IPS DF 19.7 (cell line): ENCODE measurements at regions not wholly inside any gene's neighbourhood (a gene's known extent, or its start where the extent isn't known, plus 50 kb on each side); places are given as distances from the start of the nearest gene placed in this dataset.

Source experiments
- DNase-seq: peaks from one replicate; pipeline ENCODE4 v3.0.0-alpha.2; 2013; ENCODE audit warnings: low read depth, low spot score

DNA sequence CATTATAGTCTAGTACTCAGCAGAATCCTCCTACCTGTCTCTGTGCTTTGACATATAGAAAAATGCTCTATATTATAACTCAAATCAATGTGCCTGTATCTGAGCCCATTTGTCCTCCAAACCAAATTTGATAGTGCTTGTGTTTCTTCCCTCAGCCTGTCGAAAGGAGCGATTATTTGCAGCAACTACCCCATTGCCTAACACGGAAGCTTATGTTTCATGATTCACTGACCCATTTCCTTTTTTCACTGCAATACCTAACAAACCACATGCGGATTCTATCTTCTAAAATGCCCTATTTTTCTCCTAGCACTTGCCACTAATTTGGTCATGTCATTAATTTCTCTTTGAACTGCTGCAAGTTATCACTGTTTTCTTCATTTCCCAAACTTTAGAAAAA is 1220.6 kb upstream of the CADM2 start:
- no peak for DNase-seq

DNA sequence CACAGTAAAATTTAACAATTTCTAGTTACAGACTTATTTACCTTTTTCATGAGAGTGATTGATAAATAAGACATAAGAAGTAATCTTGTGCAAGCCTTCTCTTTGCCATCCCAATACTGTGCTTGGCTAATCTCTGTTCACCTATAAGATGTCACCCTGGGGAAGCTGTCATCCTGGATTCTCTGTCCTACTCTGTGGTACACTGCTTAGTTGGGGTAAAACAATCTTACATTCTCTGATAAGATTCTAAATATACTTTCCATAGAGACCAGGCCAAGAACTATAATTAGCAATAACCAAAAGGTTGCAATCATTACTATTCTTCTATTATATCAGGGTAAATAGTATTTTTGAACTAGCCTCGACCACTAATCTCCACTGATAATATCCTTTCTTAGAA is 1218.3 kb upstream of the CADM2 start:
- DNase-seq, result no peak

DNA sequence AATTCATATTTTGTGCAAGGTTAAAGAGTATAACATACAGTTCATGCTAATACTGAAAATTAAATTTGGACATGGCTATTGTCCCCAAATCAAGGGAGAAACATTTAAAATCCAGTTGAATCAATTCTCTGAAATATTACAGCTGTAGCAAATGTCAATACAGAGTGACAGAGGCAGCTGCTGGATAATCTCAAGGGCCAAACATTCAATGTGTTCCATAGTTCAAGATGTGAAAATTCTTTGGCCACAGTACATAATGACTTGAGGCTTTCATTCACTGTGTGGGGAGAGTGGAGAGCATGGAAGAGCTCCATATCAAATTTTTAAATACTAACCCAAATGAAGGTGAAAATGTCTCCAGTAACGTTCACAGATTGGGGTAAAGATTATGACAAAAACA is 1192.8 kb upstream of the CADM2 start:
- DNase-seq, result no peak

DNA sequence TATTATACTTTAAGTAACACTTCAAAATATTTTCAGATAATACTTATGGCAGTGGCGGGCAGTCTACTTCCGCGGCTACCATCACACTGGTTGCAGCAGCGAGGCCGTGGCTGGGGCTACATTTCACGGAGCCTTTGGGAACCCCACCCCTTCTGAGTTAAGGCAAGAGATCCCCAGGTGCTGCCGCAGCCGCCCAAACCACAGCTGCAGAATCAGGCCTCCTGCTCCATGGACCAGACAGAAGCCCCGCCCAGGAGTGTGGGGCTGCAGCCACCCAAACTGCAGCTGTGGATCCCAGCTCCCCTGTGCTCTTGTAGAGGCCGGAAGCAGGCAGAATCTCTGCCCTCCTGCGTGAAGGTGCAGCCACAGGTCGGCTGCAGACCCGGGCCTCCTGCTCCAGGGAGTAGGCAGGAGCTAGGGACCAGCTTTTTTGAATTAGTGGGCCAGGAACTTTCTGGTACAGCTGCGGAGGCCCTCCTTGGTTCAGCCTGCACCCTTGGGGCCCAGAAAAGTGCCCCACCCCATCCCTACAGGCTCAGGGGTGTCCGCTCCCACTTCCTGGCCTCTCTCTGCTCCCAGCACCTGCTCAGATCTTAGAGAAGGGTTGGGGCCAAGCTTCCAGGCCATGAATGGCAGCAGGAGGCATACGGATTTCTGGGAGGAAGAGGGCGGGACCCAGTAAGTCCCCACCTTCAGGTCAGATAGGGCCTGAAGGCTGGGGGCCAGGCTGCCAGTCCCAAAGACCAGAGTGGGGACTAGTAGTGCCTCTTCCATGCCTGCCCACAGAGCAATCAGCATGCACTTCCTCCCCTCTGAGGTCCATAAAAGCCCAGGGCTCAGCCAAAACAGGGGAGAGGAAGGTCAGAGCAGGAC is 1188.8 kb upstream of the CADM2 start:
- DNase-seq, result no peak

DNA sequence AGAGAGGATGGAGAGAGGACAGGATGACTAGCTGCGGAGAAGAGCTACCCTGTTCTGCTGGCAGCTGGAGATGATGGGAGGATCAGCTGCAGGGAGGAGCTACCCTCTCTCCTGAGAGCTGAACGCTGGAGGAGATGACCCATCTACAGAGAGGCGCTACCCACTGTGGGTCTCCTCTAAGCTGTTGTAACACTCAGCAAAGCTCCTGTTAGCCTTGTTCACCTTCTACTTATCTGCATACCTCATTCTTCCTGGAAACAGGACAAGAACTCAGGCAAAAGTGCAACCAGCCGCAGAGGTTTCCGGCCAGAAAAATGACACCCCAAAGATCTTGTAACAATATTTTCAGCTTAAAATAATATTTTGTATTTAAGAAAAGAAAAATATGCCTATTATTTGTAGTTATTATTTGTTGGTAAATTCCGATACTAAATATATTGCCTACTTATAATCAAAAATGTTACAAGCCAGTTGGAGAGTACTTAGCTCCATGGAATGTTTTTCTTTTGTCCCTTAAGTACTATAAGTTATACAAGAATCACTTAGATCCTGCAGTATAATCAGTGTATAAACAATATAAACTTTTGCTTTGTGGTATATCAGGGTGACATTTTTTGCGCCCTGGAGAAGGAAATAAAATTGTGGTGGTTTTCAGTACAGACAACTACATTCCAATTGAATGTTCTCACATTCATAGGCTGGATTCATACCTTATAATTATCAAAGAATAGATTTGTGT is 1188.0 kb upstream of the CADM2 start:
- no peak for DNase-seq

DNA sequence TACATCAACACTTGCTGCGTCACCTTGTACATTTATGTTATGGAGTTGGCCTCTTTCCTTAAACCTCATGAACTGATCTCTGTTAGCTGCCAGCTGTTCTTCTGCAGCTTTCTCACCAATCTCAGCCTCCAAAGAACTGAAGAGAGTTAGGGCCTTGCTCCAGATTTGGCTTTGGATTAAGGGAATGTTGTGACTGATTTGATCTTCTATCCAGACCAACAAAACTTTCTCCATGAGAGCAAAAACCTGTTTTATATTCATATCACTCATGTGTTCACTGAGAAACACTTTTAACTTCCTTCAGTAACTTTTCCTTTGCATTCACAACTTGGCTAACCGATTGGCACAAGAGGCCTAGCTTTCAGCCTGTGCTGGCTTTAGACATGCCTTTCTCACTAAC is 1156.0 kb upstream of the CADM2 start:
- DNase-seq, result no peak

DNA sequence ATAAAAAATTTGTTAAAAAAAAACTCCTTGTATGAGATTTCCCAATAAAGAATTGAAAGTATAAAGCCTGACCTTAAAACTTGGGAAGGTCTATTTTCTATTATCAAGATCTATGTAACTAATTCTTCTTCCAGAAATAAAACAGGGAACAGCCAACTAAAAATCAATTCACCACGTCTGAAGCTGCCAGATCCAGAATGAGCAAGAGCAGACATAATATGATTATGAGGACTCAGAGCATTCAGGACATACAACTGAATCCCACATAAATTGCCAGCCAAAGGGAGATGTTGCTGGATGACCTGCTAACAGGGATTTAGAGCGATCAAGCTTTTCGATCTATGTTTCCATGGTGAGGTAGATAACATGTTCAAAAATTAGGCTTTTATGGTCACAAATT is 1151.3 kb upstream of the CADM2 start:
- DNase-seq, result no peak

DNA sequence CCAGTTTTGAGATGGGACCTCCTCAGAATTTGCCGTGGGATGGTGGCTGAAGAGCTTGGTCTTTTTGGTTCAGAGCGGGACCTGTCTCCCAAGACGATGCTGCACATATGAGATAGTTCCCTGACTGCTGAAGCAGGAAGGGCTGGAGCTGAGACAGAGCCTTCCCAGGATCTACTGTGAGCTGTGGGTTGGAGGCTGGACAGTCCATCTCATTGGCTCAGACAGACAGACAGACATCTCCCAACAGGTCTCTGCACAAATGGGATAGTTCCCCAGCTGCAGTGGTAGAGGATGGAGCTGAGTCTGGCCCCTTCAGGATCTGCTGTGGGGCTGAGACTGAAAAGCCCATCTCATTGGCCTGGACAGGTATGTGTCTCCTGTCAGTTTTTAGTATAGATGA is 1145.6 kb upstream of the CADM2 start:
- no peak for DNase-seq

DNA sequence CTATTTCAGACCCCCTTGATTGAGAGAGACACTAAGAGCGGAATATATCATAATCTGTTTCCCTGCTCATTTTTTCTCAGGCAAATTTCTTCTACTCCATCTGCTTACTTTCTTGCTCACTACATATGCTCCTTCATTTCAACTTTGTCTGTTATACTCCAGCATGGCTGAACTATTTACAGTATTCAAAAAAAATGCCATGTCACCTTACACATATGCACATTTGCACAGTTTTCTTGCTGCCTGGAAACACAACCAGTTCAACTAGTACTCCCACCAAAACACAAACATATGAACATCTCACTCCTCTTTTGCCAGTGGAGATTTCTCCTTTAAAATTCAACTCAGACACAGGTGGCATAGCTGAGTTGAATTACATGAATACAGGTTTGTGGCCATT is 1142.1 kb upstream of the CADM2 start:
- DNase-seq, result no peak

DNA sequence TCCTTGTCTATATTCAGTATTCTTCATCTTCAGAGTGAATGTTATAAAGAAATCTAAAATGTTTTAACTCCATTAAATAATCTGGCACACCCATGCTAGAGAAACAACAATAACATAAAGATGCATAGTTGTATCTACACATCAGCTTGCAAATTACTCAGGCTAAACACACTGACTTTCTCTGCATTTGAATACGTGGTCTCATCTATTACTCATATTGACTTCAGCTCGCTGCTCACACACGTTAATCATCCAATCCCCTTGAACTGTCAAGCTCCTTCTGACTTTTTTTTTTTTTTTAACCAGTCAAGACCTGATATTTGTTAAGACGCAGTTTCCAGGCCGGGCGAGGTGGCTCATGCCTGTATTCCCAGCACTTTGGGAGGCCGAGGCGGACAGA is 1137.3 kb upstream of the CADM2 start:
- no peak for DNase-seq

DNA sequence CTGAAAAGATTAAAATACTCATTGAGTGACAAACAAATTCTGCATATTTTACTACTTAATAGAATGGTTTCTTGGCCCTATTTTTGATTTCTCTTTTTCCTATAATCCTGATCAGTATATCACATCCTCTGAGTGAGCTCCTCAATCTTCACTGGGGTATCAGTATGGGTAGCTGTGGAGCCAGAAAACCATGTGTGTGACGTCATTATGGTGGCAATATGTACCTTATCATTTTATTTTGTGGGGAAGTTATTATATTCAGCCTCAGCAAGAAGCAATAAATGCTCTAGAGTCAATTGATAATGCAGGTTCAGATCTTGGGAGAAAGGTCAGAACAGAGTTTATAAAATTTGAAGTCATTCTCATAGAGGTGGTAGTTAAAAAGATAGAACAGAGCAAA is 1135.7 kb upstream of the CADM2 start:
- no peak for DNase-seq

DNA sequence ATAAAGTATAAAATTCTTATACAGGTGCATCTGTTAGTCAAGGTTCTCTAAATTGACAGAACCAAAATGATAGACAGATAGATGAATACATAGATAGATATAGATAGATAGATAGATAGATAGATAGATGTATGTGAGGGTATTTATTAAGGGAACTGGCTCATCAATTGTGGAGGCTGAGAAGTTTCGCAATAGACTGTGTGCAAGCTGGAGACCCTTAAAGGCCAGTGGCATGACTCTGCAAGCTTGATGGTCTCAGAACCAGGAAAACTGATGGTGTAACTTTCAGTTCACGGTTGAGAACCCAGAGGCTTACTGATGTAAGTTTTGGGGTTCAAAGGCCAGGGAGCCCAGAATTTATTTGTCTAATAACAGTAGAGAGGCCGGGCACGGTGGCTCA is 1123.7 kb upstream of the CADM2 start:
- no peak for DNase-seq

DNA sequence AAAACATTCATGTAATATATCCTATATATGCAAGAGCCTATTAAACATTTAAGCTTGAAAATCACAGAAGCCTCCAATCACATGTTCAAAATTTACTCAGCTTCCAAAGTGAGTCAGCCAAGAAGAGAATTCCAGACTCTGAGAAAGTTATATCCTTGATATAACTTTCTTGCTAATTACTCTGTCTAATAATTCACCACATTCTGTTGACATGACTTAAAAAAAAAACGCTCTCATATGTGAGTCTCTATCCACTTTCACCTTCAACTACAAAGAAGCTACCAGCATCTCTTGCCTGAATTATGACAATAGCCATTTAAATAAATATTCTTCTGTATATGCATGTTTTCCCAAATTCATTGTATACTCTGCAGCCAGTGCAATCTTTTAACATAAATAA is 1116.3 kb upstream of the CADM2 start:
- DNase-seq, result no peak

DNA sequence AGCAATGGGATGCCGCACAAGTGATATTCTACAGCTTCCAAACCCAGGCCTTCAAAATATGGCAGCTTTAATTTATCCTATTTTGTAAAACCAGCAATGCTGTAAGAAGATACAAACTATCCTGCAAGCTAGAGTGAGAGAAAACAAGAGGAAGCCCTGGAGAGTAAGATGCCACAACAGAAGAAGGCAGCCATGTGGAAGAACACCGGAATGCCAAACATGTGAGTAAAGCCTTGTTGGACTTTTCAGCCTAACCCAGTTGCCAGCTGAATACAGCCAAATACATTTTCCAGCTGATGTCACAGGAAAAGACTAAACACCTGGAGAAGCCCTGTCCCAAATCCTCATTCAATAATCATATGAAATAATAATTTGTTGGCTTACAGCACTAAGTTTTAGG is 1115.1 kb upstream of the CADM2 start:
- no peak for DNase-seq

DNA sequence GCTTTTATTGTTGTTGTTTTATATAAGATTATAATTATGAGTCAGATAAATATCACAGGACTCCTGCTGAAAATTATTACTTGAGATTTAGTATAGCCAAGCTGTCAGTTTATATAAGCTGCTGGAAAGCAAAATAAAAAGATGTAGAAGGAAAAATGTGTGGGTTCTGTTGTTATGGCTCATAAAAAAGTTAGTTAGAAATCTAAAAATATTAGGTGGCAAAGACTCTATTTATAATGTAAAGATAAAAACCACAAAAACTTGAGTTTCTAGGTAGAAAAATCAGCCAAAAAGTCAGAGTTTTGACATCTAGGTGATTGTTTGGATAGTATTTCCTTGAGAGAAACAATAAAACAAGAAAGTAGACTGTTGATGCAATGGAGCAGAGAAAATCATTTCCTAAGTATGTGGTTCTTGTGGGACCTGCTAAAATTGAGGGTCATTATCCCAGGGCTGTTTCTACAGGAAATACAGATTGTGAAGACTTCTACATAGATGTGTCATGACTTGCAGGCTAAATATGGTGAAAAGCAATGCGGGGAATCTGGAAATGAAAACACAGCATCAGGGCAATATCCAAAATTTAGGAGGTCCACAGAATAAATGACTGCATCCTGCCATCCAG is 1109.6 kb upstream of the CADM2 start:
- no peak for DNase-seq

DNA sequence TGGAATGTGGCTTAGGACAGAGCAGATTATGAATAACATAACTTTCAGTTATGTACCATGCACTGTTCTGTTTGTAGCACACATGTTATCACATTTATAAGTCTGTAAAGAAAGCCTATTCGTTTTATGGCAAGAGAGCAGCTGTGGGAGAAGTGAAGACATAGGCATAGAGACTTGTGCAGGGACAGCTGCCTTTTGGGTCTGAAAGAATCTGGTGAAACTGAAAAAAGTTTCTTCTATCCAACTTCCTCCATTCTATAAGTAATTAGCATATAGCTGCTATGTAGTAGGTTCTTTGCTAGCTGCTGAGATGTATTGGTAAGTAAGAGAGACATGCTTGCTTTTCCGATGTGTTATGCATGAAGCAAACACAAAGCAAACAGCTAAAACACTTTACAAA is 1095.4 kb upstream of the CADM2 start:
- DNase-seq, result no peak

DNA sequence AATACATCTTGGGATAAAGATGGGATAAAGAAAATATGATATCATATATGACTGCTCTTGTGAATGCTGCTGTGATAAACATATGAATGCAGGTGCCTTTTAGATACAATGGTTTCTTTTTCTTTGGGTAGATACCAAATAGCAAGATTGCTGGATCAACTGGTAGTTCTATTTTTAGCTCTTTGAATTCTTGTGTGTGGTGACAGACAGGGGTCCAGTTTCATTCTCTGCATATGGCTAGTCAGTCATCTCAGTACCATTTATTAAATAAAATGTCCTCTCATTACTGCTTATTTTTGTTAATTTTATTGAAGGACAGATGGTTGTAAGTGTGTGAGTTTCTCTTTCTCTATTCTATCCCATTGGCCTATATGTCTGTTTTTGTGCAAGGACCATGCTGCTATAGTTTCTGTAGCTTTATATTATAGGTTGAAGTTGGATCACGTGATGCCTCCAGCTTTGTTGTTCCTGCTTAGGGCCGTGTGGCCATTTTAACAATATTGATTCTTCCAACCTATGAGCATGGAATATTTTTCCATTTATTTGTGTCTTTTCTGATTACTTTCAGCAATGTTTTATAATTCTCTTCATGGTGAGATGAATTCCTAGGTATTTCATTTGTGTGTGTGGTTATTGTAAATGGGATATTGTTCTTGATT is 1089.8 kb upstream of the CADM2 start:
- DNase-seq, result no peak

DNA sequence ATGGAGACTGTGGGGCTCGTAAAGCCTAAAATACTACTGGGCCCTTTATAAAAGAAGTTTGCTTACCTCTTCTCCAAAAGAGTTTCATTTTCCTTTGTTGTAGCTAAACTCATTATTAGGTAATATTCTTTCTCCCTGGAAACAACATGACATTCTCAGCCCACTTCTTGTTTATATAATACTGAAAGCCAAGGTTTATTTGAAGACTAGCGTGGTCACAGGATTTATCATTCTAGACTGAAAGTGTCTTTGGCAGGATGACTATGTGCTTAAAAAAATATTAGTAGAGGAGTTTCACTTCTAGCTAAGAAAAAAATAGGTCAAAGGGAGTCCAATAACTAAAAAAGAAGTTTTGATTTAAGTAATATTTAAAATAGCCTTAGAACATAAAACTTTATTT is 1085.2 kb upstream of the CADM2 start:
- DNase-seq, result no peak

DNA sequence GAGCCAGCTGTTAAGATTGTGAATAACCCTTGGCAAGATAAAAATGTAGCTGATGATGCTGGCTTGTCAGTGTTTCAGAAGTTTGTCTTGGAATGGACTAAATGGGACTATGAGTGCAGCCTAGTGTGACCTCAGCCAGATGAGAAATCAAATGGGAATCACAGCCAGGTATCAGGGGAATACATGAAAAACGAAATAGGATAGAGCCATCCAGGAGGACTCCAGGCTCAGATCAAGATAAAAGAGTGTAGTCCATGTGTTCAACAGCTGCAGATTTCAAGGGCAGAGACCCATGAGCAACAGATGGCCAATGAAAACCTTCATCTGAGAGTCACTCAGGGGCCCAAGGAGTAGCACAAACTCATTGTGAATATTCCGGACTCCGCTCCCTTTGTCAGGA is 1080.9 kb upstream of the CADM2 start:
- DNase-seq, result no peak

DNA sequence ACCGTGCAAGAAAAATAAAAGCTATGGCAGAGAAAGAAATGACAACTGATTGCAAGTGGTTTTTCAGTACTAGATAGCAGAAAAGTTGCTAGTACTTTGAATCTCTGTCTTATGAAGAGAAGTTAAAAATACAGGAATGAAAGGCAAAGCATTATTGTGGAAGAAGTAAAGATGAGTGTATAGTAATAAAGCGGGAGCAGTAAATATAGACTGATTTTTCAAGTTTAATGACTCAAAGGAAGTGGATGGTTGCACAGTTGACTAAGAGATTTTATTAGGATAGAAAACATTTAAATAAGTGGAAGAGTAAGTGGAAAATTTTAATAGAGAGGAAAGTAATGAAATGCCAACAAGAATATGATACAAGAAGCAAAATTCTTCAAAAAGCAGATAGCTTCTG is 1076.1 kb upstream of the CADM2 start:
- DNase-seq, result no peak

DNA sequence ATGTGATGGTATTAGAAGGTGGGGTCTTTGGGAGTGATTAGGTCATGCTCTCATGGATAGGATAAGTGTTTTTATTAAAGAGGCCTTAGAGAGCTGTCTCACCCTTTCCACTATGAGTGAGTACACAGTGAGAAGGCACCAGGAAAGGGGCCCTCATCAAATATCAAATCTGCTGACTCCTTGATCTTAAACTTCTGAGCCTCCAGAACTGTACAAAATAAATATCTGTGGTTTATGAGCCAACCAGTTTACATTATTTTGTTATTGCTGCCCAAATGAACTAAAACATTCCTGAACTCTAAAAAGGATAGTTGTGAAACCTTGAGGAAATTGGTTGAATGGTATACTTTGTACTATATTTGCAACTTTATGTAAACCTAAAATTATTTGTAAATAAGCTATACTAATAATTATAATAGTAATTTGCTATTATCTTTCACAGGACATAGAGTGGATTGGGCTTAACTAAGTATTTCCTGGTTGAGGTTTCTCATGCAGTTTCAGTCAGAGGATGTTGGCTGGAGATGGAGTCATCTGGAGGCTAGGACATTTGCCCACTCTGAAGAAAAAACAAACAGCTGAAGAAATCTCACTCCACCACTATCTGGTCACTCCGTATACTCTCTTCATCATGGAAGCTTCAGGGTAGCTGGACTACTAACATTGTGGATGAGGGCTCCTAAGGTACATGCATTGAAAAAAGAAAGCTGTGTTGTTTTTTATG is 1068.6 kb upstream of the CADM2 start:
- DNase-seq, result no peak

DNA sequence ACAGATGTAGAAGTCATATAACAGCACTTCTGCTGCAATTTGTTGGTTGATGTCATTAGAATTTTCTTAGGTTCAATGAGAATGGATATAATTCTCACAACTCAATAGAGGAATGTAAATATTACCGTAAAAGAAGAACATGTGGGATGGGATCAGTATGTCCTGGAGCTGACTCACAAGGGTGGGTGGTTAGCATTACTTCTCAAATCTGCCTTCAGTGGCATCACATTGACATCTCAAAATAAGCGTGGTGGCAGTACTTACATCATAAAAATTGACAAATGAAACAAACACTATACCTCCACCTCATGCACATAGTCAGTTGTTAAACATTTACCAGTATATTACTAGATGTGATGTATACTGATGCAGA is 1068.0 kb upstream of the CADM2 start:
- no peak for DNase-seq
